ENCODE measurements at regions not wholly inside any gene's neighbourhood (a gene's known extent, or its start where the extent isn't known, plus 50 kb on each side); places are given as distances from the start of the nearest gene placed in this dataset.

DNA sequence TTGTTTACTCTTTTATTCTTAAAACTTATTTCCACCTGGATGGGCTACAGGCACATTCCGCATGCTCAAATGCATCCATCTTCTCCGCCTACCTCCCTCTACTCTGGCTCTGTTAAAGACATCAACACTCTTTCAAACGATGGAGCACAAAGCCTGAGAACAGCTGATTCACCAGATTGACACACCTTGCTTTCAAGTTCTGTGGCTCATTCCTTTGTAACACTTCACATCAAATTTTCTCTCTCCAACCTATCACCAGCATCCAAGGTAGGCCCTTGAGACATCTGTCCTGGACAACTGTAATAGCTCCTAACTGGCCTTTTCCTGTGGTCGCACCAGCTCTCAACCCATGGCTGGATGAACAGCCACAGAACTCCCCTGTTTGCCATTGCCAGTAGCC, 274.5 kb downstream of the BCL11A start:
- Mint-ChIP-seq H3K36me3 (ENCODE audit: low read depth) (no peaks in the 10 kb centered on the region), H3K27ac (no peak overlapping the region), H3K4me1 (ENCODE audit: low read depth) (no peaks in the 10 kb centered on the region), H3K4me3 (no peak overlapping the region), H3K27me3 (ENCODE audit: low read depth) (peaks cover 7% of the 10 kb centered on the region), H3K9me3 (peaks cover 3% of the 10 kb centered on the region)

DNA sequence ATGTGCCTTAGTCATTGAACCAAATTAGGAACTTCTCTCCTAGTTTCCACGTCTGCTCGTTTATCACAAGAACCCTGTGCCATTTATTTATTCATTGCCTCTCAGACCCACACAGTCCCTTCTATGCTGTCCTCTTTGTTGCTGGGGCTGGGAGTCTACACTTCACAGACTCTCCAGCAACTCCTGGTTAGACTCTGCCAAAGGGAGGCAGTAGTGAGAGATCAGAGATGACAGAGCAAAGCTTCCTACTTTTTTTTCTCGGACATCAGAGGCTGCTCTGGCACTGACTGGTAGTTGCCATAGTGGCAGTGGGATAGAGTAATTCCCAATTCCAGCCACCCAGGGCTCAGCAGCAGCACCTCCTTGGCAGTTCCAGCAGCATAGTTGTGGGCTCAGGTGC, 277.5 kb downstream of the BCL11A start:
- Mint-ChIP-seq H3K4me1 (ENCODE audit: low read depth) (no peaks in the 10 kb centered on the region), H3K9me3 (peaks cover 3% of the 10 kb centered on the region), H3K27me3 (ENCODE audit: low read depth) (peaks cover 5% of the 10 kb centered on the region), H3K36me3 (ENCODE audit: low read depth) (no peaks in the 10 kb centered on the region), H3K27ac (no peak overlapping the region), H3K4me3 (no peak overlapping the region)

DNA sequence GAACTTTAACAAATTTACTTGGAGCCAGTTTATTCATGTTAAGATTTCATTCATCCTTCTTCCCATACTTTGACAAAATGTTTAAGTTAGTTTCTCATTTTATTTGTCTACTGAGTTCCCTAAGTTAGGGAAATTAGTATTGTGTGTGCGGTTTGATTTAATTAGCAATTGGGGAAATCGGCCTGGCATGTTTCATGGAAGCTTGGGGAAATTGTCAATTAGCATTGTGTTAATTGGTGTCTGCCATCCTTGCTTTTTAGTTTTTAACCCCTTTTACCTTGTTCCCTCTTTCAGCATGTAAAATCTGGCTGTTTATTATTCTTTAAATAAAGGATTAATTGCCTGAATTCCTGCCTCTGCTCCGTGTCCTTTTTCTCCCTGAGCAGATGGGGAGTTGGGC, 279.6 kb downstream of the BCL11A start:
- no peaks in the 10 kb centered on the region for H3K4me1 Mint-ChIP-seq (ENCODE audit: low read depth)

DNA sequence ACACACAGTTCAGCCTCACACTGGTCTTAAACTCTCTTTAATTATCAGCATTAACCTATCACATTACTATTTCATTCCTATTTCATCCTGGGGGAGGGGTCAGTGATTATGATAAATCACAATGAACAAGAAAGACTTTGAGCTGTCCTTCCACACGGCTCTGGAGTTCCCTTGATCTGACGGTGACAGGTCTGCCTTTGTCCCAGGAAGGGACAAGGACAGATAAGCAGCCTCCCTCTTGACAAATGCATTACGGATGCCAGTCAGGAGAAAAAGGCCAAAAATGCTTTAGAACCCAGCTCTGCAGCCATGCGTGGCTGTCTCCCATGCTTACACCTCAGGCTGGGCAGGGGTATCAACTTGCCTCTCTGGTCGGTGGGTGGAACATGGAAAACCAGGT, 281.7 kb downstream of the BCL11A start:
- H3K4me3 Mint-ChIP-seq: no peak overlapping the region
- no peaks in the 10 kb centered on the region for H3K4me1 Mint-ChIP-seq (ENCODE audit: low read depth)
- peaks cover 4% of the 10 kb centered on the region for H3K27me3 Mint-ChIP-seq (ENCODE audit: low read depth)
- H3K9me3 Mint-ChIP-seq: peaks cover 3% of the 10 kb centered on the region
- H3K27ac Mint-ChIP-seq: no peak overlapping the region
- no peaks in the 10 kb centered on the region for H3K36me3 Mint-ChIP-seq (ENCODE audit: low read depth)

More for the DNA sequence above, 279.6 kb downstream of the BCL11A start:
- Mint-ChIP-seq H3K27me3 (ENCODE audit: low read depth) (peaks cover 4% of the 10 kb centered on the region), H3K36me3 (ENCODE audit: low read depth) (no peaks in the 10 kb centered on the region), H3K27ac (no peak overlapping the region), H3K9me3 (peaks cover 3% of the 10 kb centered on the region), H3K4me3 (no peak overlapping the region)

DNA sequence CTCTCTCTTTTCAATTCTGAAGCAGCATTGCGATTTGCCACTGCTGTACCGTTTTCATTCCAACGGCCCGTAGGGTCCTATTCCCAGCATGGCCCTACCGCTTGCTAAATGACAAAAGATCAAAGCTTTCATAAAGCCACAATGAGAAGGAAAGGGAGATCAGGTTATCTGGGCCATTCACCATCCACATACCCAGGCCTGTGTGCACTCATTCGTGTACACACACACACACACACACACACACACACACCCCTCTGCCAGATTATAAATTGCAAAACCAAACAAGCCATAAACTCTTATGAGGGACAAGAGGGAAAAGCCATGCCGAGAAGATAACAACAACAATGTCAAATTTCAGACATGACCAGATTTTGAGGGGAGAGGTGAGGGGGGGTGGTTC, 282.3 kb downstream of the BCL11A start:
- Mint-ChIP-seq H3K4me3 (no peak overlapping the region), H3K4me1 (ENCODE audit: low read depth) (no peaks in the 10 kb centered on the region)

DNA sequence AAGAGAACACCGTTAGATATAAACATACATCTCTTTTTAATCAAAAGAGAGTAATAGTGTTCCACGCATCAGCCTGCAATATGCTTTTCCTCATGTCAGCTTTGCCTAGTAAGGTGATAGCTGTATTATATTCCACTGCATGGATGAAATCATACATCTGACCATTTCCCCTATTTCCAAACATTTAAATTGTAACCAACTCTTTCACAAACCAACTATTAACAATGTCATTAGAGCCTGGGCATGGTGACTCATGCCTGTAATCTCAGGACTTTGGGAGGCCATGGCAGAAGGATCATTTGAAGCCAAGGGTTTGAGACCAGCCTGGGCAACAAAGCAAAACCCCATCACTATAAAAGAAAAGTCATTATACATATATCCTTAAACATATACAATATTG, 284.8 kb downstream of the BCL11A start:
- H3K9me3 Mint-ChIP-seq: peaks cover 7% of the 10 kb centered on the region
- H3K27me3 Mint-ChIP-seq (ENCODE audit: low read depth): no peaks in the 10 kb centered on the region
- H3K36me3 Mint-ChIP-seq (ENCODE audit: low read depth): no peaks in the 10 kb centered on the region
- no peaks in the 10 kb centered on the region for H3K4me1 Mint-ChIP-seq (ENCODE audit: low read depth)
- H3K4me3 Mint-ChIP-seq: no peak overlapping the region
- H3K27ac Mint-ChIP-seq: no peak overlapping the region

More for the DNA sequence above, 282.3 kb downstream of the BCL11A start:
- no peaks in the 10 kb centered on the region for H3K9me3 Mint-ChIP-seq
- no peaks in the 10 kb centered on the region for H3K36me3 Mint-ChIP-seq (ENCODE audit: low read depth)
- no peaks in the 10 kb centered on the region for H3K27me3 Mint-ChIP-seq (ENCODE audit: low read depth)
- no peak overlapping the region for H3K27ac Mint-ChIP-seq

DNA sequence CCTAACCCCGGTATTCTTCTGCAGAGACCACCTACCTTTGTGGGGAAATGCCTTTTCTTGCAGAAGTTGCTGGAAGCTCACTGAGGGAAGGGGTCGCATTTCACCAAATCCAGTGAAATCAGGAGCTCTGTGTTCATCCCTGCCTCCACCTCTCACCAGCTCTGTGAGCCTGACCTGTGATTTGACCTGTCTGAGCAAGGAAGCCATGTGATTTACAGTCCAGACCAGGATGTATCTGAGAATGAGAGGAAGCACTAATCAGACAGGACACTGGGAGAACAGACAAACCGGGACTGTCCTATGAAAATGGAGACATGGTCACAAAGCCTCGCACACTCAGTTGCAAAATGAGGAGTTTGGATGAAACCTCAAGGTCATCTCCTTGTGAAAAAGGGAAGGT, 285.4 kb downstream of the BCL11A start:
- Mint-ChIP-seq H3K27me3 (ENCODE audit: low read depth) (no peaks in the 10 kb centered on the region), H3K9me3 (peaks cover 7% of the 10 kb centered on the region), H3K4me3 (no peak overlapping the region), H3K27ac (no peak overlapping the region), H3K4me1 (ENCODE audit: low read depth) (no peaks in the 10 kb centered on the region), H3K36me3 (ENCODE audit: low read depth) (no peaks in the 10 kb centered on the region)

DNA sequence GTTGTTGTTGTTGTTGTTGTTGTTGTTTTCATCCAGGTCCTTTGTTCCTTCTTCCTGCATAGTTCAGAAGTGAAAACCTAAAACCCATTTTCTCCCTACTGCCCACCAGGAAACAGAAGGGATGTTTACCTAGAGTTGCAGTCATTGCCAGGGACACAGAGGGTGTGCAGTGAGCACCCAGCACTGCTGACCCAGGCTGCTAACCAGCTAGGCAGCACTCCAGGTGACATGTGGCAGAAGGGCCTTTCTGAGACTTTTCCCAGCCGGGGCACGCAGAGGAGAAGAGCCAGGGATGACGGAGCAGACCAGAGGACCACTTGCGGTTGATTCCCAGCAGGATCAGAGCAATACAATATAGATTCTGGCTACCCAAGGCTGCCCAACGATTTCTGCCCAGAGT, 286.3 kb downstream of the BCL11A start:
- H3K4me3 Mint-ChIP-seq: no peak overlapping the region
- no peaks in the 10 kb centered on the region for H3K36me3 Mint-ChIP-seq (ENCODE audit: low read depth)
- H3K9me3 Mint-ChIP-seq: peaks cover 7% of the 10 kb centered on the region
- no peaks in the 10 kb centered on the region for H3K27me3 Mint-ChIP-seq (ENCODE audit: low read depth)
- H3K27ac Mint-ChIP-seq: no peak overlapping the region
- H3K4me1 Mint-ChIP-seq (ENCODE audit: low read depth): no peaks in the 10 kb centered on the region

DNA sequence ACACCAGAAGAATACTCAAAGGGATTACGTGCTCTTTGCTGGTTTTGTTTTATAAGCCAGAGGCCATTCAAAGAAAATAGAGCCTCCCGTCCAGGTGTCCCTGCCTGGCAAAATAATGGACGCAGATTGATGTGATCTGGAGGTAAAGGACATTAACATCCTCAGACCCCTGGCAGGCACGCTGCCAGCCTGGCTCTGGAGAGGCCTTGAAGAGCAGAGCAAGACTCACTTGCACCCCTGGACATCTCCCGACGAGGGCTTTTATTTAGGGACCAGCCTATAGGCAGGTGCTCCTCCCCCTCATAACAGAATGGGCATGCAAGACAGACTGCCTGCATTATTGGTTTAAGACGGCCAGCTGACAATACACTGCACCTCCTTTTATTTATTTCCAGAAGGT, 291.3 kb downstream of the BCL11A start:
- Mint-ChIP-seq H3K27ac (no peak overlapping the region), H3K4me3 (no peak overlapping the region), H3K27me3 (ENCODE audit: low read depth) (no peaks in the 10 kb centered on the region), H3K36me3 (ENCODE audit: low read depth) (no peaks in the 10 kb centered on the region), H3K9me3 (peaks cover 7% of the 10 kb centered on the region), H3K4me1 (ENCODE audit: low read depth) (no peaks in the 10 kb centered on the region)

DNA sequence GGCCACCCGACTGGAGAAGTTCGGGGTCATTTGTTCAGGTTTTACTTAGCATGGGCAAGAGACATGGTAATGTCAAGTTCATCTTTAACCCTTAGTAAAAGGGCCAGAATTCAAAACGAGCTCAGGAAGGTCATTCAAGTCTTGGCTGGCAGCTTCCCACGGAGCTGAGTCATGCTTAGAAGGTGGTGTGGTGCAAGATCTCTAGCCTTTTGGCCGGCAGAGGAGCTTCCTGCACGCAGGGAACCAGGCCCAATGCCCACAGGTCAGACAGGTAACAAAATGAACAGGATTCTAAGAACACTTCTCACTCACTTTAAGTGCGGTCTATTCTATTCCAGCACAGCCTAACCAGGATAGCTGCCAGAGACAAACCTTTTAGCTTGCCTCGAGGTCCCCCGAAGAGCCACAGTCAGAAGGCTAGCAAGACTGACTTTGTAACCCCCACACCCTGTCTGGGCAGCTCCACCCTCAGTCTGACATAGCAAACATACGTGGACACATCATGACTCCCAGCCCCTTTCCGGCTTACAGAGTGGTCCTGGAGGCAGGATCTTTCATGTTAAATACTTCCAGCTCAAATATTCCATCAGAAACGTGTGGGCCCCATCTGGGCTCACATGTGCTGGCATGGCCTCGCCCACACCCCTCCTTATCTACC, 292.7 kb downstream of the BCL11A start:
- H3K9me3 Mint-ChIP-seq: peaks cover 7% of the 10 kb centered on the region
- no peak overlapping the region for H3K4me3 Mint-ChIP-seq
- no peaks in the 10 kb centered on the region for H3K4me1 Mint-ChIP-seq (ENCODE audit: low read depth)
- H3K36me3 Mint-ChIP-seq (ENCODE audit: low read depth): no peaks in the 10 kb centered on the region
- no peaks in the 10 kb centered on the region for H3K27me3 Mint-ChIP-seq (ENCODE audit: low read depth)
- H3K27ac Mint-ChIP-seq: no peak overlapping the region

DNA sequence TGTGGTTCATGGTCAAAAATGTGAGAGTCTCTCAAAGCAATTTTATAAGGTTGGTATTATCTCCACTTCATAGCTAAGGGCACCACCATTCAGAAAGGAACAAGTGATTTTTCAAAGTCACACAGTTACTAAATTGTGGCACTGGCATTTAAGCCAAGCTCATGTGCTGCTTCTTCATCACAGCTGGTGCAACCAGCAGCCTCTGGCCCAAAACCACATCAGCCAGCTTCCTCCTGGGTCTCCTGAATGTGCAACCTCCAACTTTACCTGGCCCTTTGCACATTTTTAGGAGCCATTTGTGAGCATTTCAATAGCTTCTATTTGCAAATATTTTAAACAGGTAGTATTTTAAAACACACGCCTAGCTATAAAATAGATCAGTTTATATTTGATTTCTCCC, 293.7 kb downstream of the BCL11A start:
- H3K27ac Mint-ChIP-seq: no peak overlapping the region
- no peaks in the 10 kb centered on the region for H3K36me3 Mint-ChIP-seq (ENCODE audit: low read depth)

DNA sequence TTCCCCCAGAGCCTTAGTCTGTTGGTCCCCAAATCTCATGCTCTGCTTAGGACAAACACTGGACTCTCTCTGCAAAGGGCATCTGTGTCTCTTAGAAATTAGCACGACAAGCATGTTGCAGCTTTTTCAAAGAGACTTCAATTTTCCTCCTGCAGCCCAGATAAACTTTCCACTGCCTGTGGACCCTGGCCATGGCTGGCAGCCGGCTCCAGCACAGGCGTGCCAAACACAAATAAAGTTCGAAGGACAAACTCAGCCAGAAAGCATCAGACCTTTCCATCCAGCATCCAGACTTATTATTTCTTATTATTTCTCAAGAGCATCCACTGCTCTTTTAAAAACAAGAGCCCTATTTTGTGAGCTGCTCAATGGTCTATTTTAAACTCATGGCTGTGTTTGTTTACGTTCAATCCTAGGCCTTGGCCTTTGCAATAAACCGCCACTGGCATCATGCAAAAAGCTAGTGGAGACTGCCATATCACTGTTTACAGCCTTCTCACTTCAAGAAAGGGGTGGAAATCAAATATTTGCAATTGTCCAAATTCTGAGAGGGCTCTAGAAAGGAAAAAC, 300.8 kb downstream of the BCL11A start:
- Mint-ChIP-seq H3K4me1 (ENCODE audit: low read depth) (no peaks in the 10 kb centered on the region), H3K36me3 (ENCODE audit: low read depth) (no peaks in the 10 kb centered on the region), H3K9me3 (no peaks in the 10 kb centered on the region), H3K27ac (no peak overlapping the region), H3K27me3 (ENCODE audit: low read depth) (no peaks in the 10 kb centered on the region), H3K4me3 (no peak overlapping the region)

More for the DNA sequence above, 293.7 kb downstream of the BCL11A start:
- Mint-ChIP-seq H3K4me3 (no peak overlapping the region), H3K4me1 (ENCODE audit: low read depth) (no peaks in the 10 kb centered on the region), H3K27me3 (ENCODE audit: low read depth) (no peaks in the 10 kb centered on the region), H3K9me3 (peaks cover 3% of the 10 kb centered on the region)

DNA sequence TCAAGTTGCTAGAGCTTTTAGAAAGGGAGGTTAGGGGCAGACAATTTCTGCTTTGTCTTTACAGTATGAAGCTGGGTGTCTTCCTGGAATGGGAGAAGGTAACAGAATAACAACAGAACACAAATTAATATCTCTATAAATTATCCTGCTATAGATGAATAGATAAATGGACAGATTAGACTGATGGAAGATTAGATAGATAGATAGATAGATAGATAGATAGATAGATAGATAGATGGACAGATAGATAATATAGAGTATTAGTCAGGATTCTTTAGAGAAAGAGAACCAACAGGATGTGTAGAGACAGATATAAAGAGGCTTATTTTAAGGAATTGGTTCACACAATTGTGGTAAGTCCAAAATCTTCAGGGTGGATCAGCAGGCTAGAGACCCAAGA, 302.2 kb downstream of the BCL11A start:
- H3K27ac Mint-ChIP-seq: no peak overlapping the region
- no peaks in the 10 kb centered on the region for H3K4me1 Mint-ChIP-seq (ENCODE audit: low read depth)
- H3K4me3 Mint-ChIP-seq: no peak overlapping the region
- no peaks in the 10 kb centered on the region for H3K27me3 Mint-ChIP-seq (ENCODE audit: low read depth)
- no peaks in the 10 kb centered on the region for H3K9me3 Mint-ChIP-seq
- H3K36me3 Mint-ChIP-seq (ENCODE audit: low read depth): no peaks in the 10 kb centered on the region

DNA sequence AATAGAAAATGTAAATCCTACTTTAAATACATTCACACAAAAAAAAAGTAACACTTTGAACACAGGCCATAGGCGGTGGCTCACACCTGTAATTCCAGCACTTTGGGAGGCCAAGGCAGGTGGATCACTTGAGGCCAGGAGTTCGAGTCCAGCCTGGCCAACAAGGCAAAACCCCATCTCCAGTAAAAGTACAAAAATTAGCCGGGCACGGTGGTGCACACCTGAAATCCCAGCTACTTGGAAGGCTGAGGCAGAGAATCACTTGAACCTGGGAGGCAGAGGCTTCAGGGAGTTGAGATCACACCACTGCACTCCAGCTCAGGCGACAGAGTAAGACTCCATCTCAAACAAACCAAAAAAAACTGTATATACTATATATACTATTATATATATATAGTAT, 303.6 kb downstream of the BCL11A start:
- Mint-ChIP-seq H3K27me3 (ENCODE audit: low read depth) (peaks cover 3% of the 10 kb centered on the region), H3K9me3 (no peaks in the 10 kb centered on the region), H3K4me1 (ENCODE audit: low read depth) (no peaks in the 10 kb centered on the region), H3K27ac (no peak overlapping the region), H3K4me3 (no peak overlapping the region), H3K36me3 (ENCODE audit: low read depth) (no peaks in the 10 kb centered on the region)

DNA sequence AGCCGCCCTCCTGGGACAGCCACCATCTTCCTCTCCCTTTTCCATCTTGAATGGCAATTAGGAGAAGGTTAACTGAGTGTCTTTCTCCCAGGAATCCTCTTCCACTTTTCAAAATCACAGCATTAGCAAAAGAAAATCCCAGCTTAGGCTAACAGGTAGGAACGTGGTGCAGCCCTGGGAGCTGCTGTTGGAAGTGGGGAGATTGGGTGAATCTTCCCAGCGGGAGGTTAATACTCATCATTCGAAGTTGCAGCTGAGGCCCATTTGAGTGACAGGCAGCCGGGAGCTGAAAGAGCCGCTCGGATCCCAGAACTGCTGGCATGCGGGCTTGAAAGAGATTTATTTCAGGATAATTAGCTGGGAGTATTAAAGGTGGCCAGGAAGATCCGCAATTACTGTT, 306.0 kb downstream of the BCL11A start:
- Mint-ChIP-seq H3K36me3 (ENCODE audit: low read depth) (no peaks in the 10 kb centered on the region), H3K9me3 (no peaks in the 10 kb centered on the region), H3K27me3 (ENCODE audit: low read depth) (peaks cover 3% of the 10 kb centered on the region), H3K27ac (no peak overlapping the region), H3K4me1 (ENCODE audit: low read depth) (no peaks in the 10 kb centered on the region), H3K4me3 (no peak overlapping the region)

DNA sequence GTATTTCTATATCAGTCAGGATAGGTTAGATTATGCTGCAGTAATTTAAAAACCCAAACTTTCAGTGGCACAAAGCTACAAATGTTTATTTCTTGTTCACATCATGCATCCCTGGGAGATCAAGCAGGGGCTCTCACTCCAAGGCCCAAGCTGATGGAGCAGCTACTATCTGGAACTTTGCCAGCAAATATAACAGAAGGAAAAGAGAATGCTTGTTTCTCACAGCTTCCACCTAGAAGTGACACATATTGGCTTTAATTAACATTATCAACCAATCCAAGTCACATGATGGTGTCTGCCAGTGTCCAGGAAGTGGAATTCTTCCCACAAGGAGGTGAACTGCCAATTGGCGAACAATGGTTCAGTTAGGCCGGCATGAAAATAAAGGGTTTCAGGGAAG, 306.9 kb downstream of the BCL11A start:
- H3K27me3 Mint-ChIP-seq (ENCODE audit: low read depth): peaks cover 3% of the 10 kb centered on the region
- no peak overlapping the region for H3K27ac Mint-ChIP-seq
- H3K36me3 Mint-ChIP-seq (ENCODE audit: low read depth): no peaks in the 10 kb centered on the region
- no peaks in the 10 kb centered on the region for H3K9me3 Mint-ChIP-seq
- H3K4me3 Mint-ChIP-seq: no peak overlapping the region
- H3K4me1 Mint-ChIP-seq (ENCODE audit: low read depth): no peaks in the 10 kb centered on the region

Data from T-helper 1 cell treated with Interleukin-12 subunit alpha and Interleukin-12 subunit beta and Interleukin-4 antibody, amounts not matched to agents 30 μg/mL and 1 μg/mL, for 36 hours (primary cell).